Sigmoid colon (tissue), 6 donors: ENCODE measurements at regions not wholly inside any gene's neighbourhood (a gene's known extent, or its start where the extent isn't known, plus 50 kb on each side); places are given as distances from the start of the nearest gene placed in this dataset.

Experiments
- DNase-seq: peaks from one replicate; pipeline ENCODE4 v3.0.0-alpha.2; 2019
- H3K27ac ChIP-seq, 4 donors: fragments of 200-600 bp; sonication (generic); one replicate each; pipeline ENCODE4 v1.5.1; 2016 to 2019; ENCODE audit warnings: mild to moderate bottlenecking in 1 of 4
- H3K27me3 ChIP-seq, 3 donors: fragments of 200-600 bp; sonication (generic); one replicate each; pipeline ENCODE4 v1.5.1; 2019; ENCODE audit warnings: mild to moderate bottlenecking in 1 of 3
- H3K36me3 ChIP-seq, 4 donors: fragments of 200-600 bp; sonication (generic); one replicate each; pipeline ENCODE4 v1.5.1; 2016 to 2019
- H3K4me1 ChIP-seq, 4 donors: fragments of 200-600 bp; sonication (generic); one replicate each; pipeline ENCODE4 v1.5.1; 2017 to 2019
- H3K4me3 ChIP-seq, 4 donors: fragments of 200-600 bp; sonication (generic); one replicate each; pipeline ENCODE4 v1.5.1; 2017 to 2019; ENCODE audit warnings: mild to moderate bottlenecking in 2 of 4, moderate library complexity in 1 of 4
- H3K9me3 ChIP-seq, 4 donors: fragments of 200-600 bp in 3 of 4; sonication (generic) in 3 of 4; one replicate each; pipeline versions ENCODE4 v1.5.1 to v1.6.1; 2013 to 2019
- EP300 ChIP-seq, 4 donors: sonication (generic); formaldehyde crosslinking; IDR thresholded peaks; one replicate each; pipeline ENCODE4 v1.6.1; 2017; ENCODE audit warnings: antibody characterized with exemption in 4 of 4
- POLR2A ChIP-seq, 2 donors: fragments of 450-650 bp; IDR thresholded peaks; one replicate each; pipeline ENCODE4 v1.6.1; 2016; ENCODE audit warnings: antibody characterized with exemption in 2 of 2, mild to moderate bottlenecking in 2 of 2, moderate library complexity in 2 of 2
- POLR2AphosphoS5 ChIP-seq, 4 donors: sonication (generic); formaldehyde crosslinking; IDR thresholded peaks; one replicate each; pipeline ENCODE4 v1.6.1; 2017; ENCODE audit warnings: antibody characterized with exemption in 4 of 4
- WGBS, 2 donors: extraction: QIAGEN DNeasy Blood & Tissue Kit; methylation state at CpG; one replicate each; pipeline ENCODE4 v1.1.7; 2013; 5-methylcytosine and 5-hydroxymethylcytosine counted together
- intact Hi-C: fragments of 100-400 bp; cut with DNase I; formaldehyde crosslinking; loops from one replicate; pipeline ENCODE4 v1.15.1; 2023
- TF ChIP-seq, protein P1 (sequence below), 4 experiments: fragments of 450-650 bp in 3 of 4; fragments of 200-600 bp in 1 of 4; IDR thresholded peaks; one replicate each; pipeline ENCODE4 v1.5.1; 2016 to 2019; ENCODE audit warnings: antibody characterized with exemption in 4 of 4, mild to moderate bottlenecking in 3 of 4, moderate library complexity in 2 of 4
- donor health status: healthy with polysubstance abuse.
- donor health status: healthy.

DNA sequence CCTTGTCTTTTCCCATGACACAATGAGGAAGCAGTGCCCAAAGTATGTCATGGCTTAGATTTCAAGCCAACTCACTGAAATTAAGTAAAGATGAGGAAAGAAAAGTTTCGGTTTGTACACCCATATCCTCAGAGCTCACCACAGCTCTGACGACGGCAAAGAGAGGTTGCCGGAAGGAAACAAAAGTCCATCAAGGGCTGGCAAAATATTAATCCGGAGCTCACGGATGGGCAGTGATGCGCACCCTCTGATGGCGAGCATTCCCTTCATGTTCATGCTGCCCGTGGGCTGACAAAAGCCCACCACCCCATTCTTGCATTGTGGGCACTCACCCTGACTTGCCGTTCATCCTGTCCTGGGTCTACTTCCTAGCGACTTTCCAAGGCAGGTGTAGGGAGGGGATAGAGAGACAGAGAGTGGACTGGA, 103.1 kb downstream of the SOX9 start:
- 93 to 97% methylated on average over 11 of the region's 11 CpGs for WGBS, 2 donors
- H3K36me3 ChIP-seq, result no peaks in the 10 kb centered on the region

DNA sequence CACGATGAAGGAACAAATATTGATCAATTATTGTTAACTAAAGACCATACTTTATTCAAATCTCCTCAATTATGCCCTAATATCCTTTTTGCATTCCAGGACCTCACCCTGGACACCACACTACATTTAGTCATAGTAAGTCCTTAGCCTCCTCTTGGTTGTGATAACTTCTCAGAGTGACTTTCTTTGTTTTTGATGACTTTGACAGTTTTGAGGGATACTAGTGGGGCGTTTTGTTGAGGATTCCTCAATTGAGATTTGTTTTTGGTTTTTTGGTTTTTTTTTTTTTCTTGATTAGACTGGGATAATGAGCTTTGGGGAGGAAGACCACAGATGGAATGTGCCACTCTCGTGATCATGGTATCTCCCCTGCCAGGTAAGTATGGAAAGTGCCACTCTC, 105.5 kb downstream of the SOX9 start:
- TF ChIP-seq EP300 (IDR thresholded peaks at IDR 0.05) (no peak), POLR2A (IDR thresholded peaks at IDR 0.05) (no peak), POLR2AphosphoS5 (IDR thresholded peaks at IDR 0.05) (no peak)
- TF ChIP-seq, protein P1, sequence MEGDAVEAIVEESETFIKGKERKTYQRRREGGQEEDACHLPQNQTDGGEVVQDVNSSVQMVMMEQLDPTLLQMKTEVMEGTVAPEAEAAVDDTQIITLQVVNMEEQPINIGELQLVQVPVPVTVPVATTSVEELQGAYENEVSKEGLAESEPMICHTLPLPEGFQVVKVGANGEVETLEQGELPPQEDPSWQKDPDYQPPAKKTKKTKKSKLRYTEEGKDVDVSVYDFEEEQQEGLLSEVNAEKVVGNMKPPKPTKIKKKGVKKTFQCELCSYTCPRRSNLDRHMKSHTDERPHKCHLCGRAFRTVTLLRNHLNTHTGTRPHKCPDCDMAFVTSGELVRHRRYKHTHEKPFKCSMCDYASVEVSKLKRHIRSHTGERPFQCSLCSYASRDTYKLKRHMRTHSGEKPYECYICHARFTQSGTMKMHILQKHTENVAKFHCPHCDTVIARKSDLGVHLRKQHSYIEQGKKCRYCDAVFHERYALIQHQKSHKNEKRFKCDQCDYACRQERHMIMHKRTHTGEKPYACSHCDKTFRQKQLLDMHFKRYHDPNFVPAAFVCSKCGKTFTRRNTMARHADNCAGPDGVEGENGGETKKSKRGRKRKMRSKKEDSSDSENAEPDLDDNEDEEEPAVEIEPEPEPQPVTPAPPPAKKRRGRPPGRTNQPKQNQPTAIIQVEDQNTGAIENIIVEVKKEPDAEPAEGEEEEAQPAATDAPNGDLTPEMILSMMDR (IDR thresholded peaks at IDR 0.05), result no peak
- Histone ChIP-seq H3K36me3 (no peaks in the 10 kb centered on the region), H3K9me3 (no peaks in the 10 kb centered on the region), H3K4me1 (no peaks in the 10 kb centered on the region), H3K4me3 (no peak overlapping the region), H3K27ac (no peak overlapping the region), H3K27me3 (no peaks in the 10 kb centered on the region)
- no peak for DNase-seq
- WGBS, 2 donors, result 87 to 94% methylated on average over 3 of the region's 3 CpGs
- intact Hi-C loops, result no loop called here

More for the DNA sequence above, 103.1 kb downstream of the SOX9 start:
- intact Hi-C loops, result no loop called here
- TF ChIP-seq, protein P1 (IDR thresholded peaks at IDR 0.05), result no peak
- TF ChIP-seq POLR2A (IDR thresholded peaks at IDR 0.05) (no peak), POLR2AphosphoS5 (IDR thresholded peaks at IDR 0.05) (no peak), EP300 (IDR thresholded peaks at IDR 0.05) (no peak)
- peaks cover 0 to 7% (median 4%) of the 10 kb centered on the region in 4 donors for H3K4me1 ChIP-seq
- no peak for DNase-seq
- no peaks in the 10 kb centered on the region for H3K9me3 ChIP-seq
- H3K4me3 ChIP-seq, result no peak overlapping the region
- no peak overlapping the region for H3K27ac ChIP-seq
- peaks cover 0 to 22% (median 19%) of the 10 kb centered on the region in 3 donors for H3K27me3 ChIP-seq

- TF ChIP-seq EP300 (IDR thresholded peaks at IDR 0.05) (no peak), POLR2AphosphoS5 (IDR thresholded peaks at IDR 0.05) (no peak), POLR2A (IDR thresholded peaks at IDR 0.05) (no peak)
- TF ChIP-seq, protein P1 (IDR thresholded peaks at IDR 0.05), result no peak
- H3K27ac ChIP-seq, result no peak overlapping the region
- H3K4me1 ChIP-seq, result peaks cover 0 to 14% (median 5%) of the 10 kb centered on the region in 4 donors
- no peaks in the 10 kb centered on the region for H3K27me3 ChIP-seq
- intact Hi-C loops, result no loop called here
- DNase-seq, result no peak
- no peaks in the 10 kb centered on the region for H3K9me3 ChIP-seq
- 18 to 40% methylated on average over 3 of the region's 3 CpGs for WGBS, 2 donors
- no peak overlapping the region for H3K4me3 ChIP-seq
- H3K36me3 ChIP-seq, result no peaks in the 10 kb centered on the region
Observed at GRCh38 chr17:72233986-72234385, 113.2 kb downstream of the SOX9 start.

GRCh38 chr17:72234985-72235384, 114.2 kb downstream of the SOX9 start:
- 78 to 91% methylated on average over 5 of the region's 5 CpGs for WGBS, 2 donors
- TF ChIP-seq EP300 (IDR thresholded peaks at IDR 0.05) (no peak), POLR2AphosphoS5 (IDR thresholded peaks at IDR 0.05) (no peak), POLR2A (IDR thresholded peaks at IDR 0.05) (no peak)
- TF ChIP-seq, protein P1 (IDR thresholded peaks at IDR 0.05), result no peak
- Histone ChIP-seq H3K9me3 (no peaks in the 10 kb centered on the region), H3K27ac (no peak overlapping the region), H3K27me3 (no peaks in the 10 kb centered on the region), H3K4me1 (peaks cover 0 to 14% (median 5%) of the 10 kb centered on the region in 4 donors), H3K36me3 (no peaks in the 10 kb centered on the region), H3K4me3 (no peak overlapping the region)
- intact Hi-C loops, result no loop called here
- no peak for DNase-seq

- Histone ChIP-seq H3K4me1 (peaks cover 0 to 14% (median 5%) of the 10 kb centered on the region in 4 donors), H3K27ac (no peak overlapping the region), H3K36me3 (no peaks in the 10 kb centered on the region), H3K27me3 (no peaks in the 10 kb centered on the region), H3K4me3 (no peak overlapping the region), H3K9me3 (no peaks in the 10 kb centered on the region)
- TF ChIP-seq POLR2AphosphoS5 (IDR thresholded peaks at IDR 0.05) (no peak), EP300 (IDR thresholded peaks at IDR 0.05) (no peak), POLR2A (IDR thresholded peaks at IDR 0.05) (no peak)
- TF ChIP-seq, protein P1 (IDR thresholded peaks at IDR 0.05), result no peak
- DNase-seq, result no peak
- 45 to 72% methylated on average over 13 of the region's 13 CpGs for WGBS, 2 donors
- intact Hi-C loops, result no loop called here
Observed at GRCh38 chr17:72236980-72237633, 116.3 kb downstream of the SOX9 start.
